Mesothelial cell of epicardium (in vitro differentiated cells): ENCODE measurements at regions not wholly inside any gene's neighbourhood (a gene's known extent, or its start where the extent isn't known, plus 50 kb on each side); places are given as distances from the start of the nearest gene placed in this dataset.

Experiments
- DNase-seq, 2 experiments: peaks; one replicate each; pipeline ENCODE4 v3.0.0; 2021; ENCODE audit warnings: low spot score in 2 of 2; ENCODE audit not compliant: unreplicated experiment in 2 of 2
- H3K27ac Mint-ChIP-seq: 2 replicates; pipeline ENCODE4 v1.8.0; 2021; ENCODE audit warnings: mixed read lengths
- H3K27me3 Mint-ChIP-seq: 2 replicates; pipeline ENCODE4 v1.8.0; 2021; ENCODE audit warnings: low read depth, mixed read lengths
- H3K36me3 Mint-ChIP-seq: 2 replicates; pipeline ENCODE4 v1.8.0; 2021; ENCODE audit warnings: mixed read lengths
- H3K4me1 Mint-ChIP-seq: 2 replicates; pipeline ENCODE4 v1.8.0; 2021; ENCODE audit warnings: mixed read lengths
- H3K4me3 Mint-ChIP-seq: 2 replicates; pipeline ENCODE4 v1.8.0; 2021; ENCODE audit warnings: mild to moderate bottlenecking, moderate library complexity, mixed read lengths
- H3K9me3 Mint-ChIP-seq: 2 replicates; pipeline ENCODE4 v1.8.0; 2021; ENCODE audit warnings: mixed read lengths
- TF ChIP-seq, protein P1 (sequence below): fragments of 200-600 bp; sonication (generic); IDR thresholded peaks from one replicate; pipeline ENCODE4 v1.5.0; 2021; ENCODE audit warnings: antibody characterized with exemption; ENCODE audit not compliant: unreplicated experiment

DNA sequence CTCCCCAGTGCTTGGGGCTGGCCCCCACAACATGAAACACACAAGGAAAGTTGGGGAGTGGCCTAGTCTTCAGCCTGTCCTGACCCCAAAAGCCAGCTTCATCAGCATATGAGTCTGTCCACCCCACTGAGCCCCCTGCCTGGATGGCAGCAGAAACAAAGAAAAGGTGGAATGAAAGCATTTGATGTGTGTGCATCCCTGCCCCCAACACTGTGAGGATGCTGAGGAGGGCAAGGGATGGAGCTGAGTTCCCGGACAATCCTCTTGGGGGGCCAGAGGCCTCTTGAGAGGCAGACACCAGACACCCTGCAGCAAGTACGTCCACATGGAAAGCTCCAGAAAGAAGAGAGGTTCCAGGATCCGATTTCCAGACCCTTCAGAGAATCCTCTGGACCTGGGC lies 113.5 kb upstream of the PPP1R26 start:
- no peak overlapping the region for H3K27ac Mint-ChIP-seq
- H3K4me1 Mint-ChIP-seq = no peaks in the 10 kb centered on the region
- H3K4me3 Mint-ChIP-seq = no peak overlapping the region
- DNase-seq = no peak
- H3K27me3 Mint-ChIP-seq = peaks cover 7% of the 10 kb centered on the region
- no peaks in the 10 kb centered on the region for H3K9me3 Mint-ChIP-seq
- TF ChIP-seq, protein P1, sequence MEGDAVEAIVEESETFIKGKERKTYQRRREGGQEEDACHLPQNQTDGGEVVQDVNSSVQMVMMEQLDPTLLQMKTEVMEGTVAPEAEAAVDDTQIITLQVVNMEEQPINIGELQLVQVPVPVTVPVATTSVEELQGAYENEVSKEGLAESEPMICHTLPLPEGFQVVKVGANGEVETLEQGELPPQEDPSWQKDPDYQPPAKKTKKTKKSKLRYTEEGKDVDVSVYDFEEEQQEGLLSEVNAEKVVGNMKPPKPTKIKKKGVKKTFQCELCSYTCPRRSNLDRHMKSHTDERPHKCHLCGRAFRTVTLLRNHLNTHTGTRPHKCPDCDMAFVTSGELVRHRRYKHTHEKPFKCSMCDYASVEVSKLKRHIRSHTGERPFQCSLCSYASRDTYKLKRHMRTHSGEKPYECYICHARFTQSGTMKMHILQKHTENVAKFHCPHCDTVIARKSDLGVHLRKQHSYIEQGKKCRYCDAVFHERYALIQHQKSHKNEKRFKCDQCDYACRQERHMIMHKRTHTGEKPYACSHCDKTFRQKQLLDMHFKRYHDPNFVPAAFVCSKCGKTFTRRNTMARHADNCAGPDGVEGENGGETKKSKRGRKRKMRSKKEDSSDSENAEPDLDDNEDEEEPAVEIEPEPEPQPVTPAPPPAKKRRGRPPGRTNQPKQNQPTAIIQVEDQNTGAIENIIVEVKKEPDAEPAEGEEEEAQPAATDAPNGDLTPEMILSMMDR = no peak
- no peaks in the 10 kb centered on the region for H3K36me3 Mint-ChIP-seq

GRCh38 chr9:135369412-135369990 lies 110.1 kb upstream of the PPP1R26 start:
- peaks cover 14% of the 10 kb centered on the region for H3K27me3 Mint-ChIP-seq
- H3K9me3 Mint-ChIP-seq = no peaks in the 10 kb centered on the region
- H3K4me3 Mint-ChIP-seq = no peak overlapping the region
- H3K27ac Mint-ChIP-seq = no peak overlapping the region
- TF ChIP-seq, protein P1 = no peak
- H3K36me3 Mint-ChIP-seq = no peaks in the 10 kb centered on the region
- DNase-seq = no peak
- peaks cover 4% of the 10 kb centered on the region for H3K4me1 Mint-ChIP-seq

- TF ChIP-seq, protein P1 = no peak
- Mint-ChIP-seq H3K27me3 (peaks cover 24% of the 10 kb centered on the region), H3K27ac (no peak overlapping the region), H3K4me3 (no peak overlapping the region), H3K4me1 (peaks cover 6% of the 10 kb centered on the region), H3K36me3 (no peaks in the 10 kb centered on the region), H3K9me3 (no peaks in the 10 kb centered on the region)
- no peak for DNase-seq
These were observed 108.9 kb upstream of the PPP1R26 start for GRCh38 chr9:135370411-135371375.

DNA sequence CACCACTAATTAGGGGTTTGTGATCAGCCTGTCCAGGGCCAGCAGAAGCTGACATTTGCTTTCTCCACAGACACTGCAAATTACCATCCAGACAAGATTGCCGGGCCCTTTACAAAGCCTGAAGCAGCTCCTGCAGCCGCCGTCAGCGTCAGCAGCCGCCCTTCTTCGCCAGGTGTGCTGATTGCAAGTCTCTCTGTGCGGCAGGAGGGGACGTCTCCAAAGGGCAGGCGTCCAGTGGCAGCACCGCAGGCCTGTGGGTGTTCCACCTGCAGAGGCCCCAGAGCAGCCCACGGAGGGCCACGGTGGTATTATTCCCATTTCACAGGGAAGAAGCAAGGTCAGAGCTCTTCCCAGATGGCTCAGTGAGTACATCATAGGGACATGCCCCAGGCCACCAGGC lies 108.0 kb upstream of the PPP1R26 start:
- Mint-ChIP-seq H3K27me3 (peaks cover 27% of the 10 kb centered on the region), H3K9me3 (no peaks in the 10 kb centered on the region), H3K4me1 (peaks cover 6% of the 10 kb centered on the region), H3K4me3 (no peak overlapping the region), H3K36me3 (no peaks in the 10 kb centered on the region), H3K27ac (no peak overlapping the region)
- TF ChIP-seq, protein P1 = no peak
- no peak for DNase-seq

DNA sequence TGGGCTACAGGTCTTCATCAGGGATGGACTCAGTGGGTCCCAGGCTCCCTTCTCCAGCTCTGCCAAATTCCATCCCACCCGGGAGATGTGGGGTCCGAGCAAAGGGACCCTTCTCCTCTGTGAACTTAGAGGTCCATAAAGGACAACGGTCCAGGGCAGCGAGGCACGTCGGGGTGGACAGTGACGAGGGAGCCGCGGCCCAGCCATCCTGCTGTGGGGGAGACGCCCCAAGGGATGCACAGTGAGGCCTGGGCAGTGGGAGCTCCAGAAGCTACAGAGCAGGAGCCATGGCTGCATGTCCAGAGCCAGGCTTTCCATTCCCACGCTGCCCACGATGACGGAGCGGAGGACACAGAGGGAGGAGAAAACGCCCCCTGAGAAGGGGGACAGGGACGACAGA lies 107.5 kb upstream of the PPP1R26 start:
- H3K36me3 Mint-ChIP-seq = no peaks in the 10 kb centered on the region
- H3K9me3 Mint-ChIP-seq = no peaks in the 10 kb centered on the region
- DNase-seq = no peak
- no peak overlapping the region for H3K27ac Mint-ChIP-seq
- H3K4me1 Mint-ChIP-seq = peaks cover 6% of the 10 kb centered on the region
- H3K4me3 Mint-ChIP-seq = no peak overlapping the region
- peaks cover 27% of the 10 kb centered on the region for H3K27me3 Mint-ChIP-seq
- TF ChIP-seq, protein P1 = no peak
